Mucosa of gallbladder (tissue), 1 donor: ENCODE measurements at regions not wholly inside any gene's neighbourhood (a gene's known extent, or its start where the extent isn't known, plus 50 kb on each side); places are given as distances from the start of the nearest gene placed in this dataset.
"Not testable (repeated sequence)": the region's sequence is repeated elsewhere in the genome, so short reads cannot be mapped to it uniquely, and the experiment has no call there.

Experiments used
- DNase-seq: peaks from one replicate; pipeline ENCODE4 v3.0.0-alpha.2; 2020; ENCODE audit warnings: low spot score
- donor health status: DM: no; HTN: no; CAD: no.

- no peak for DNase-seq
These were observed 272.1 kb downstream of the RASEF start for GRCh38 chr9:82790875-82791274.

GRCh38 chr9:82791692-82792091 lies 271.2 kb downstream of the RASEF start:
- DNase-seq, result no peak

GRCh38 chr9:82797534-82797933 lies 265.4 kb downstream of the RASEF start:
- DNase-seq, result no peak

GRCh38 chr9:82799286-82799685 lies 263.7 kb downstream of the RASEF start:
- DNase-seq, result no peak

- DNase-seq, result no peak
These were observed 257.9 kb downstream of the RASEF start for GRCh38 chr9:82805027-82805426.

GRCh38 chr9:82808478-82808877 lies 254.5 kb downstream of the RASEF start:
- DNase-seq, result no peak

DNA sequence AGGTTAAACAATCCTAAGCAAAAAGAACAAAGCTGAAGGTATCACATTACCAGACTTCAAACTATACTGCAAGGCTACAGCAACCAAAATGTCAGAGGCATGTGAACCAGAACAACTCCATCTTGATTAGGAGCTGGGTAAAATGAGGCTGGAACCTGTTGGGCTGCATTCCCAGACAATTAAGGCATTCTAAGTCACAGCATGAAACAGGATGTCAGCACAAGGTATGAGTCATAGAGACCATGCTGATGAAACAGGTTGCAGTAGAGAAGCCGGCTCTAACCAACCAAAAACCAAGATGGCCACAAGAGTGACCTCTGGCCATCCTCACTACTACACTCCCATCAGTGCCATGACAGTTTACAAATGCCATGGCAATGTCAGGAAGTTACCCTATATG lies 252.0 kb downstream of the RASEF start:
- no peak for DNase-seq

DNA sequence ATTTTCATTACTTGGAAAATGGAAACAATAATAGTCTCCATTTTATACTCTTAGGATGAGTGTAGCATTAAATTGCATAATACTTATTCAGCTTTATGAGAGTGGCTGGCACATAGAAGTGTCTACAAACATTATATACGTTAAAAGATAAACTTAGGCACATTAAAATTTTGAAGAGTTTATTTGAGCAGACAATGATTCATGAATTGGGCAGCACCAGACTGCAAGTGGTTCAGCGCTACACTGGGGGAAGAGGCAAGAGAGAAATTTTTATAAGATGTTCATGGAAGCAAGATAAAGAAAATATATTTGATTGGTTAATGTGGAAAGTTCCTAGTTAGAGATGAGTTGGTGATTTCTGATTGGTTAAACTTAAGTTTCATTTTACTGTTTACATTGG lies 243.7 kb downstream of the RASEF start:
- DNase-seq, result no peak

- no peak for DNase-seq
These were observed 242.8 kb downstream of the RASEF start for GRCh38 chr9:82820186-82820585.

GRCh38 chr9:82829818-82830217 lies 233.1 kb downstream of the RASEF start:
- DNase-seq, result no peak

DNA sequence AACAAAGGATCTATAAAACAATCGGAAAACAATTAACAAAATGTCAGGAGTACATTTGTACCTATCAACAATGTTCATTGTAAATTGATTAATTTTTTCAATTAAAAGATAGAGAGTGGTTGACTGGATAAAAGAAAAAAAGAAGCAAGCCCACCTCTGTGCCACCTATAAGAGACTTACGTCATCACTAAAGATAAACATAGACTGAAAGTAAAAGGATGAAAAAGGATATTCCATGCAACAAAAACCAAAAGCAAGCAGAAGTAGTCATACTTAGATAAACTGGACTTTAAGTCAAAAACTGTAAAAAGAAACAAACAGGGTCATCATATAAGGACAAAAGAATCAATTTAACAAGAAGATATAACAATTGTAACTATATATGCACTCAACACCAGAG lies 197.4 kb downstream of the RASEF start:
- no peak for DNase-seq

- no peak for DNase-seq
These were observed 182.4 kb downstream of the RASEF start for GRCh38 chr9:82880336-82881050.

DNA sequence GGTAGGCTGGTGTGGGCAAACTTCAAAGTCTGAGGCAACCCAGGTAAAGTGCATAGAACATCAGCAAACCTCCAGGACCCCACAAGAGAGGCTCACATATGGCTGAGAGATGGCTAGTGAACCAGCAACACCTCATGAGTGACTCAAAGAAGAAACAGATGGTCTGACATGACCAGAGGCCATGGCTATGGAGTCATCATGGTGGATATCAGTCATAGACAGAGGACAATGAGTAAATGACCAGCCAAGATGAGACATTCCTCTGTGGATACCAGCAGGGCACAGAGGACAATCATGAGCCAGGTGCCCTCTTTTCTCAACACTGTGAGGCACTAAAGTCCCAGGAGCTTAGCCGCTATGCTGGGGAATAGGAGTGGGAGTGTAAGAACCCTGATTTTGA lies 180.8 kb downstream of the RASEF start:
- no peak for DNase-seq

DNA sequence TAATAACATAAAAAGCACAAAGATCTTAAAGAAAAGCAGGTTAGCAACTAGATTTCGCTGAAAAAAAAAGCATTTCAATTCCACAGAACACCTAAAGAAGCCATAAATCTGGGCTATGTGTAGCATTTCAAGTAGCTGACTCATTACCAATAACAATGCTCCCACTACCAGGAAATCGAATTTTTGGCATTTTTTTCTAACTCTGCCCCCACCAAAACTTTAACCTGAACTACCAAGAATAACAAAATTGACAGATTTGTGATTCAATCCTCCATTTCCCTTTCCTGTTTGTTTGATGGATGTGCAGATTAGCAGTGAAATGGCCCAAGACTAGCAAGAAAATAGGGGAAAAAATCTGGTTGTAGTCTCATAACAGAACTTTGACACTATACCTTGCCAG lies 180.2 kb downstream of the RASEF start:
- no peak for DNase-seq

GRCh38 chr9:82883436-82883835 lies 179.5 kb downstream of the RASEF start:
- DNase-seq, result no peak

DNA sequence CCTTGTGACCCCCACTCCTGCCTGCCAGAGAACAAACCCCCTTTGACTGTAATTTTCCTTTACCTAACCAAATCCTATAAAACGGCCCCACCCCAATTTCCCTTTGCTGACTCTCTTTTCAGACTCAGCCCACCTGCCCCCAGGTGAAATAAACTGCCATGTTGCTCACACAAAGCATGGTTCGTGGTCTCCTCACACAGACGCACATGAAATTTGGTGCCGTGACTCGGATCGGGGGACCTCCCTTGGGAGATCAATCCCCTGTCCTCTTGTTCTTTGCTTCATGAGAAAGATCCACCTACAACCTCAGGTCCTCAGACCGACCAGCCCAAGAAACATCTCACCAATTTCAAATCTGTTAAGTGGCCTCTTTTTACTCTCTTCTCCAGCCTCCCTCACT lies 179.0 kb downstream of the RASEF start:
- not testable (repeated sequence) for DNase-seq

DNA sequence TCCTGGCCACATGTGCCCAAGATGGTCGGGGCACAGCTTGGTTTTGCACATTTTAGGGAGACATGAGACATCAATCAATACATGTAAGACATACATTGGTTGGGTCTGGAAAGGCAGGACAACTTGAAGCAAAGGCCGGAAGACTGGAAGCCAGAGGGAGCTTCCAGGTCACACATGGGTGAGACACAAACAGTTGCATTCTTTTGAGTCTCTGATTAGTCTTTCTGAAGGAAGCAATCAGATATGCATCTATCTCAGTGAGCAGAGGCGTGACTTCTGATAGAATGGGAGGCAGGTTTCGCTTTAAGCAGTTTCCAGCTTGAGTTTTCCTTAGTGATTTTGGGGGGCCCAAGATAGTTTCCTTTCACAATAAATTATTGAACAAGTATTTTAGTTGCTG lies 172.5 kb downstream of the RASEF start:
- no peak for DNase-seq

DNA sequence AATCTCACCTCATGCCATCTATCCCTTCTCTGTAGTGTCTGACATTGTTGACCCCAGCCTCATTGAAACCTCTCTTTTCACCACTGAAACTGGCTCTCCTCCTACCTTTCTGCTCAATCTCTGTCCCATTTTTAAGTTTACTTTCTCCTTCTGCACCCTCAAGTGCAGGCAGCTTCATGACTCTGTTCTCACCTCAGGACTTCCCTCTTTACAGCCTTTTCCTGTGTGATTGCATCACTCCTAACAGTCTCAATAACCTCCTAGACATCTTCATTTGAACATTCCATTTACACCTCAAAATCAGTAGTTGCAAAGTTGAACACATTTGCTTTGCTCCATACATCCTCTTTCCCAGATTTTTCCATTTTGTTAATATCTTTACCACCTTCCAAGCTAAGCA lies 172.1 kb downstream of the RASEF start:
- no peak for DNase-seq

DNA sequence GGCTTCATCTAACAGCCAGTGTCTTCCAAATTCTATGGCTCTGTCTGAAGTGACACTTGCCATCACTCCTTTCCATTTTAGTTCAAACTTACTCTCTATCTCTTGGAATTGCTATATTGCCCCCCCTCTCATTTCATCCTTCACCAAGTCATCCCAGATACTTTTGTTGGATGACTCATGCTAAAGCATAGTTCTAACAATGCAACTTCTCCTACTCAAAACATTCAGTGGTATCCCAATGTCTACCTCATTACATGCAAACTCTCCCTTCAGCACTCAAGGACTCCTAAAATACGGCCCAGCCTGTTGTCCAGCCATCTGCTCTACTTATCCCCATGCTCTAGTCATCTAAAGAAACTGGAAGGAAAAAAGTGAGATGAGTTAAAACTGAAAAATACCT lies 171.6 kb downstream of the RASEF start:
- no peak for DNase-seq

- no peak for DNase-seq
These were observed 169.4 kb downstream of the RASEF start for GRCh38 chr9:82893549-82893948.

GRCh38 chr9:82894548-82894947 lies 168.4 kb downstream of the RASEF start:
- no peak for DNase-seq

DNA sequence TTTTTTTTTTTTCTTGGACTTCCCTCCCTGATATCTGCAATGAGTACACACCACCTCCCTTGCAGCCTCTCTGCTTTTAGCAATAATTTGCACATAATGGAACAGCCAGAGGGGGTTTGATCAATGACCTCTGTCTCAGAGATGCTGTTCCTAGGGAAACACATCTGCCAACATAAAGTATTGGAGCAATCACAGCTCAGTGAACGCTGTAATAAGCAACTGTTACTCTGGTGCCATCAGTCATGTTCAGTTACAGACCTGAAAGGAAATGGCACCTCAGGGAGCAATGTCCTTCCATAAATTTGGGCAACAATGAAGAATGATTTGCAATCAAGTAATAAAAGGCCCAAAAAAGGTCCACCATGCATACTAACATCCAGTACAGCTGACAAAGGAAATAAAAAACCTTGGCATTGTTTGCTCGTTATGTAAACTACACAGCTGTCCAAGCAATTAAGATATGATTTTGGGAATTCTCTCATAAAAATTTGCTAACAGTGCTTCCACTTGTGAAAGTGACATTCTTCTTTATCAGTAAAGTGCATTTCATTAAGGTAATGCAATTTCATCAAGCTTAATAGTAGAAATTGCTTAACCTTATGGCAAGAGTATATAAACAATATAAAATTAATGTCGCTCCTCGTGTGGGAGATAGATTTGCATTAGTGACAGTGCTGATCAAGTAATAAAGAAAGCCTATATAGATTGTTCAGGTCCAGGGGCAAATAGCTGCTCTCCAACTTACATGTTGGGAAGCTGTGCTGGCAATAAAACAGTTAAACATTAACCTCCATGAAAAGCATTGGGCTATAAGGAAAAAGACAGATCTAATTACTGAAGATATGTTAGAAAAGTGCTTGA lies 167.8 kb downstream of the RASEF start:
- no peak for DNase-seq

GRCh38 chr9:82895822-82896110 lies 167.2 kb downstream of the RASEF start:
- DNase-seq, result no peak

DNA sequence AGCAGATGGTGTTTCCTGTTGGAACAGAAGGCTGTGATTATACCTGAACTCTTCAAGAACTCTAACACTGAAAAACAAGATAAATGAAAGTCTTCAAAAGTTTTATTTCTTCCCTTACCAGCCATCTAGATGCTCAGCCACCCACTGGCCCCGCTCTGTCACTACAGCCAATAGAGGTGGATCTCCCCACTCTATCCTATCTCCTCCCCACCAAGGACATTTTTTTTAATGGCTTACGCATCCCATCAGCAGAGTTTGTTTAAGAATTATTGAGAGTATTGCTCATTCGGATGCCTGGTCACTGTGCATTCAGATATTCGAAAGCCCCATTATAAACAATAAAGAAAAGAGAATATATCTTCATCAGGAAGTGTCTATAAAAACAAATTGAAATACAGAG lies 159.4 kb downstream of the RASEF start:
- no peak for DNase-seq
